H1 (cell line): ENCODE measurements at regions not wholly inside any gene's neighbourhood (a gene's known extent, or its start where the extent isn't known, plus 50 kb on each side); places are given as distances from the start of the nearest gene placed in this dataset.

Experiments used
- CTCF ChIA-PET: fragments of 300-600 bp; sonication (Branson Sonifier 250); formaldehyde crosslinking; loops from one replicate; lab custom pipeline; 2021; ENCODE audit not compliant: partially characterized antibody; lab: Charles Lee
- POLR2A ChIA-PET: fragments of 300-600 bp; sonication (Branson Sonifier 250); formaldehyde crosslinking; loops from one replicate; lab custom pipeline; 2021; ENCODE audit warnings: inconsistent platforms; ENCODE audit not compliant: partially characterized antibody; lab: Charles Lee
- DNase-seq, 2 experiments: peaks; one replicate each; pipeline versions ENCODE4 v3.0.0 to v3.0.0-alpha.2; 2010 to 2022; ENCODE audit warnings: low spot score in 2 of 2, low read depth in 1 of 2, mixed read lengths in 1 of 2
- FAIRE-seq: peaks from 2 replicates; lab custom pipeline; 2011; peaks lifted over from hg19 to GRCh38; lab: Jason Lieb, UNC
- H2AFZ ChIP-seq: 2 replicates; pipeline ENCODE4 v1.8.1; 2012; ENCODE audit warnings: low read length, inconsistent platforms
- H2AK5ac ChIP-seq: 2 replicates; pipeline ENCODE4 v1.6.1; 2013; ENCODE audit warnings: low read depth, low read length
- H2BK120ac ChIP-seq: replicated peaks from 2 replicates; pipeline ENCODE3; 2013; ENCODE audit warnings: low read depth, low read length, inconsistent platforms
- H2BK12ac ChIP-seq: 2 replicates; pipeline ENCODE4 v1.6.1; 2013; ENCODE audit warnings: low read depth, low read length
- H2BK15ac ChIP-seq: 2 replicates; pipeline ENCODE4 v1.6.1; 2013; ENCODE audit warnings: low read length
- H2BK20ac ChIP-seq: 2 replicates; pipeline ENCODE4 v1.6.1; 2013; ENCODE audit warnings: low read length
- H2BK5ac ChIP-seq: 2 replicates; pipeline ENCODE4 v1.6.1; 2013; ENCODE audit warnings: low read depth, low read length
- H3K14ac ChIP-seq: 2 replicates; pipeline ENCODE4 v1.6.1; 2013; ENCODE audit warnings: inconsistent platforms; ENCODE audit not compliant: insufficient read length
- H3K18ac ChIP-seq: 2 replicates; pipeline ENCODE4 v1.6.1; 2013; ENCODE audit warnings: low read length; ENCODE audit errors: extremely low read depth
- H3K23ac ChIP-seq: 2 replicates; pipeline ENCODE4 v1.6.1; 2013; ENCODE audit warnings: inconsistent platforms; ENCODE audit not compliant: insufficient read length
- H3K23me2 ChIP-seq: 2 replicates; pipeline ENCODE4 v1.6.1; 2013; ENCODE audit warnings: low read depth, low read length
- H3K27ac ChIP-seq: 2 replicates; pipeline ENCODE4 v1.6.1; 2011; ENCODE audit warnings: low read depth, low read length, inconsistent platforms
- H3K27me3 ChIP-seq, 4 experiments: replicated peaks in 1 of 4; 1 replicate in 1 of 4; 2 replicates in 3 of 4; pipeline versions ENCODE4 v1.6.1 to v1.8.1; 2011 to 2013; ENCODE audit warnings: low read length in 3 of 4, mild to moderate bottlenecking in 3 of 4, inconsistent platforms in 2 of 4, mixed read lengths in 2 of 4, moderate library complexity in 1 of 4; ENCODE audit not compliant: control insufficient read depth in 3 of 4, insufficient read depth in 3 of 4; ENCODE audit errors: extremely low read depth in 1 of 4
- H3K36me3 ChIP-seq, 4 experiments: 2 replicates each; pipeline versions ENCODE4 v1.6.1 to v1.8.1; 2011 to 2013; ENCODE audit warnings: mild to moderate bottlenecking in 4 of 4, low read length in 3 of 4, moderate library complexity in 2 of 4, control low read depth in 1 of 4, inconsistent platforms in 1 of 4; ENCODE audit not compliant: insufficient read depth in 4 of 4, control insufficient read depth in 2 of 4
- H3K4ac ChIP-seq: replicated peaks from 2 replicates; pipeline ENCODE3; 2013; ENCODE audit warnings: low read length, low read depth, mixed read lengths, inconsistent platforms; ENCODE audit not compliant: insufficient read length
- H3K4me1 ChIP-seq, 4 experiments: replicated peaks in 1 of 4; 1 replicate in 1 of 4; 2 replicates in 3 of 4; pipeline versions ENCODE4 v1.6.1 to v1.8.1; 2011 to 2013; ENCODE audit warnings: low read length in 3 of 4, inconsistent platforms in 2 of 4, mixed read lengths in 1 of 4; ENCODE audit not compliant: insufficient read depth in 4 of 4, control insufficient read depth in 3 of 4
- H3K4me2 ChIP-seq, 2 experiments: 2 replicates each; pipeline versions ENCODE4 v1.6.1 to v1.8.1; 2011 to 2013; ENCODE audit warnings: low read depth in 2 of 2, low read length in 2 of 2, control low read depth in 1 of 2, inconsistent platforms in 1 of 2, mild to moderate bottlenecking in 1 of 2; ENCODE audit not compliant: insufficient read depth in 1 of 2
- H3K4me3 ChIP-seq, 4 experiments: fragments of 200-600, 300-600 bp in 1 of 4; sonication (generic), shearing (Covaris generic), sonication (Bioruptor Twin) in 1 of 4; 2 replicates each; pipeline versions ENCODE4 v1.5.1 to v1.8.1; 2011 to 2016; ENCODE audit warnings: low read length in 4 of 4, low read depth in 3 of 4, control low read depth in 2 of 4, inconsistent platforms in 2 of 4, mild to moderate bottlenecking in 2 of 4, mixed read lengths in 1 of 4, moderate library complexity in 1 of 4; ENCODE audit not compliant: insufficient read depth in 2 of 4; ENCODE audit errors: extremely low read depth in 1 of 4
- H3K56ac ChIP-seq: replicated peaks from 2 replicates; pipeline ENCODE3; 2013; ENCODE audit warnings: low read depth, mild to moderate bottlenecking, mixed read lengths, low read length, inconsistent platforms; ENCODE audit not compliant: insufficient read length
- H3K79me1 ChIP-seq: 2 replicates; pipeline ENCODE4 v1.6.1; 2013; ENCODE audit warnings: low read depth, low read length, control low read depth
- H3K79me2 ChIP-seq, 2 experiments: 2 replicates each; pipeline versions ENCODE4 v1.6.1 to v1.8.1; 2012 to 2013; ENCODE audit warnings: low read length in 2 of 2, mild to moderate bottlenecking in 2 of 2, inconsistent platforms in 1 of 2; ENCODE audit not compliant: insufficient read depth in 2 of 2, control insufficient read depth in 1 of 2
- H3K9ac ChIP-seq, 4 experiments: replicated peaks in 1 of 4; 1 replicate in 1 of 4; 2 replicates in 3 of 4; pipeline versions ENCODE4 v1.6.1 to v1.8.1; 2011 to 2013; ENCODE audit warnings: low read depth in 3 of 4, low read length in 3 of 4, control low read depth in 2 of 4, mild to moderate bottlenecking in 2 of 4, moderate library complexity in 2 of 4, inconsistent platforms in 1 of 4; ENCODE audit errors: extremely low read depth in 1 of 4
- H3K9me3 ChIP-seq, 2 experiments: 2 replicates each; pipeline versions ENCODE4 v1.6.1 to v1.8.1; 2012 to 2013; ENCODE audit warnings: mild to moderate bottlenecking in 2 of 2, moderate library complexity in 2 of 2, control low read depth in 1 of 2, inconsistent platforms in 1 of 2, low read depth in 1 of 2, low read length in 1 of 2, mixed read lengths in 1 of 2; ENCODE audit not compliant: insufficient read depth in 2 of 2
- H4K20me1 ChIP-seq, 2 experiments: replicated peaks in 1 of 2; 2 replicates each; pipeline versions ENCODE3 to v1.8.1; 2011 to 2013; ENCODE audit warnings: inconsistent platforms in 2 of 2, low read length in 2 of 2, mild to moderate bottlenecking in 1 of 2; ENCODE audit not compliant: insufficient read depth in 2 of 2, control insufficient read depth in 1 of 2
- H4K5ac ChIP-seq: 2 replicates; pipeline ENCODE4 v1.6.1; 2013; ENCODE audit warnings: low read length, low read depth, mixed read lengths, inconsistent platforms; ENCODE audit not compliant: insufficient read length
- H4K8ac ChIP-seq: 2 replicates; pipeline ENCODE4 v1.8.0; 2013; ENCODE audit warnings: mild to moderate bottlenecking, moderate library complexity, low read length, inconsistent platforms; ENCODE audit not compliant: insufficient read depth; ENCODE audit errors: extremely low read depth
- H4K91ac ChIP-seq: replicated peaks from 2 replicates; pipeline ENCODE3; 2013; ENCODE audit warnings: low read length, mixed read lengths, inconsistent platforms; ENCODE audit not compliant: insufficient read length
- TAF1 ChIP-seq: IDR thresholded peaks from 2 replicates; pipeline ENCODE4 v1.6.1; 2011; ENCODE audit warnings: mild to moderate bottlenecking, low read depth, low read length
- TEAD4 ChIP-seq: IDR thresholded peaks from 2 replicates; pipeline ENCODE4 v1.6.1; 2012; ENCODE audit warnings: low read depth, low read length, inconsistent platforms, mixed read lengths
- WGBS, 2 experiments: shearing (Covaris generic) in 1 of 2; methylation state at CpG; one replicate each; pipeline versions ENCODE4 v1.1.6 to v1.1.7; 2013 to 2015; ENCODE audit warnings: low lambda C conversion rate in 2 of 2, mixed read lengths in 2 of 2, inconsistent platforms in 1 of 2, low coverage in 1 of 2, missing lambda C conversion rate in 1 of 2; ENCODE audit not compliant: insufficient replicate concordance in 2 of 2, insufficient coverage in 1 of 2, insufficient read length in 1 of 2; ENCODE audit errors: extremely low coverage in 1 of 2, missing lambda C conversion rate in 1 of 2; 5-methylcytosine and 5-hydroxymethylcytosine counted together

GRCh38 chr5:67813877-67814539, 401.5 kb upstream of the PIK3R1 start:
- Histone ChIP-seq H3K79me1 (no peaks in the 10 kb centered on the region; the same call in 1 of the 2 replicates), H3K9me3 (no peaks in the 10 kb centered on the region), H3K4me3 (no peak overlapping the region), H3K4me1 (no peaks in the 10 kb centered on the region; a peak in 2 of 7 replicates), H2BK20ac (no peak overlapping the region), H2BK15ac (no peak overlapping the region)
- WGBS, 2 experiments: 91% methylated on average over 6 of the region's 6 CpGs; no CpG with 5 or more reads in 1 of the 2 experiments
- no peak for TF ChIP-seq TEAD4
- TF ChIP-seq TAF1: no peak
- TF ChIP-seq, all 59 proteins: peak for 0
- Histone ChIP-seq H2BK12ac (no peak overlapping the region), H3K27me3 (no peaks in the 10 kb centered on the region), H3K79me2 (no peaks in the 10 kb centered on the region; a peak in 2 of 4 replicates), H3K9ac (no peak overlapping the region), H4K91ac (no peak overlapping the region), H3K36me3 (no peaks in the 10 kb centered on the region), H2BK120ac (no peak overlapping the region), H3K23me2 (no peaks in the 10 kb centered on the region), H2BK5ac (no peak overlapping the region), H4K5ac (no peak overlapping the region), H2AFZ (no peak overlapping the region), H3K4me2 (no peak overlapping the region), H3K14ac (no peak overlapping the region), H3K27ac (no peak overlapping the region), H3K4ac (no peak overlapping the region), H3K18ac (no peak overlapping the region), H3K23ac (no peak overlapping the region), H4K8ac (no peak overlapping the region), H3K56ac (no peak overlapping the region), H4K20me1 (no peaks in the 10 kb centered on the region), H2AK5ac (no peak overlapping the region)
- ChIA-PET CTCF (interaction anchor here (0.6 kb wide), 1 partner anchor 12 kb away, joined by 3 read pairs; no protein-coding TSS in a partner anchor), POLR2A (no interaction called here)
- no peak for FAIRE-seq
- DNase-seq: no peak
